Activated CD4-positive, alpha-beta T cell treated with anti-CD3 and anti-CD28 coated beads for 48 hours (primary cell): ENCODE measurements at regions not wholly inside any gene's neighbourhood (a gene's known extent, or its start where the extent isn't known, plus 50 kb on each side); places are given as distances from the start of the nearest gene placed in this dataset.
"Not testable (repeated sequence)": the region's sequence is repeated elsewhere in the genome, so short reads cannot be mapped to it uniquely, and the experiment has no call there.

Experiments used
- DNase-seq: peaks from one replicate; pipeline ENCODE4 v3.0.0-alpha.2; 2020

GRCh38 chr11:129731316-129731715 lies 84.3 kb upstream of the TMEM45B start:
- no peak for DNase-seq

- no peak for DNase-seq
Measured at GRCh38 chr11:129732941-129733340, 82.7 kb upstream of the TMEM45B start.

DNA sequence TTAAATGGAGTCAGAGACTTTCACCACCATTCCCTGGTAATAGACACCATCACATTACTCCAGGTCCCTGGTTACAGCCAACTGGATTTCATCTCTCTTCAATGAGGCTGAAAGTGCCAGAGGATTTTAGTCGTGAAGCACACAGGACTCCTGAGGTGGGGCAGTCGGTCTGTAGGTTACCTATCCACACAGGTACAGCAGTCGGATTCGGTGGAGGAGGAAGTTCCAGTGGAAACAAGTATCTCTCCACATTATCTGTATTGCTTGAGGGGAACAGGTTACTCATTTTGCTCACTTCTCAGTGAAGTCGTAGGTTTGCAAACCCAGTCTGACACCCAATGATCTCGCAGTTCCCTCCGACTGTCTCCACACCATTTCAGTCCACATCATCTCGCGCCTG lies 82.3 kb upstream of the TMEM45B start:
- no peak for DNase-seq

DNA sequence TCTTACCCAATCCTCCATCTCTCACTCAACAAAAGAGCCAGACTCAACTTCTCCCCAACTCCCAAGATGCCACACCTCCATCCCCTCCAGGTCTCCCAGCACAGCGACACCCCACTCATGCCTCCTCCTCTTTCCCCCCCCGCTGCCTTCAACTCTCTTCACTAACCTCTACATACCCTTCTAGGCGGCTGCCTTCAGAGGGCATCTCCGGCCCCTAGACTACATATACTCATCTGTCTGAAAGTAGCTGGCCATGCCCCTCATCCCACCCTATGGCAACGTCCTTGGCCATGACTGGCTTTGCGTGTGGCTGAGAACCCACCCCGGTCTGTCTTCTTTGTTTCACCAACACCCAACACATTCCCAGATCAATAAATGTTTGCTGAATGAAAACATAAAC lies 81.7 kb upstream of the TMEM45B start:
- no peak for DNase-seq

DNA sequence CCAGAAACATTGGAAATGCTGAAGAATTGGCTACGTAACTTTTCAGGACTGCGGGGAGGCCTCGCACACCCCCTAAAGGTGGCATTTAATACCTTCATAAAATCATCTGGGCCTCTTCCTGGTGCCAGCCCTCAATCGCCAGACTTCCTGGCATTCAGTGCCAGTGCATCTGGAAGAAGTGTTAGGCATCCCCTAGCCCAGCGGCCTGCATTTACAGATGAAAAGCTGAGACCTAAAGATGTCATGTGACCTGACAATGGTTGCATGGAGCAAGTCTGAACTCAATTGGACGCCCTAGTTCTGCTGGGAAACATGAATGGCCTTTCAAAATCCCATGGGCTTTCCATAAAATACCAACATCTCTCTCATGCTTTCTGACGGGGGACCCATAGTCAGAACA lies 81.0 kb upstream of the TMEM45B start:
- DNase-seq = no peak

DNA sequence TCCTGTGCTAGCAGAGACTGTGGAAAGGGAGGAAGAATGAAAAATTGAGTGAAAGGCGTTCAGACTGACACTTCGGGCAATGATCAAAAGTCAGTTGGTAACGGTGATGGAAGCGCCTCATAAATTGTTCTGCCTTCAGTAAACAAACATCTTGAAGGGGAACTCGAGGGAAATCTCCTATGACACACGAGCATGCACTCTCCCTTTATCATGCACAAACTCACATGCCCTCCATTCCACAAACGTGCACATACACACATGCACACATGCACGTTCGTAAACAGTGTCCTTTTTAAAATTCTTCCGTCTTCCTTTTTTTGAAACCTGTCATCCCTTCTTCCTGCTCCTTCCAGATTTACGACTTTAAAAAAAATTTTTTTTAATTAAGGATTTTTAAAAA lies 77.8 kb upstream of the TMEM45B start:
- DNase-seq = no peak

GRCh38 chr11:129738242-129738641 lies 77.4 kb upstream of the TMEM45B start:
- no peak for DNase-seq

- no peak for DNase-seq
Measured at GRCh38 chr11:129739339-129739738, 76.3 kb upstream of the TMEM45B start.

DNA sequence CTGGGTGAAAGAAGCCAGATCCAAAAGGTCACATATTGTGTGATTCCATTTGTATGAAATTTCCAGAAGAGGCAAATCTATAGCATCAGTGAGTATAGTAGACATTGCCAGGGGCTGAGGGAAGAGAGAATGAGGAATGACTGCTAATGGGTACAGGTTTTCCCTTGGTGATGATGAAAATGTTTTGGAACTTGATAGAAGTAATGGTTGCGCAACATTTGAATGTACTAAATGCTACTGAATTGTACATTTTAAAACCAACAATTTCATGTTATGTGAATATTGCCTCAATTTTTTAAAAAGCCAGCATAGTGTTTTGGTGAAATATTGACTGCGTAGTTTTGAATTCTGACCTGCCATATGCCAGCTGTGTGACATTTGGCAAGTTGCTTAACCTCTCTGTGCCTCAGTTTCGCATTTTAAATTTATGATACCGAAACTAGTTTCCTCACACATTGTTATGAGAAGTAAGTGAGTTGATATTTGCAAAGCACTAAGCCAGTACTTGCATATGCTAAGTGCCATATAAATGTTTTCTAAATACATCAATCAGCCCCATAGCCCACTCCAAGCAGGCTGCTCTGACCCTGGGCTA lies 75.4 kb upstream of the TMEM45B start:
- DNase-seq = no peak

DNA sequence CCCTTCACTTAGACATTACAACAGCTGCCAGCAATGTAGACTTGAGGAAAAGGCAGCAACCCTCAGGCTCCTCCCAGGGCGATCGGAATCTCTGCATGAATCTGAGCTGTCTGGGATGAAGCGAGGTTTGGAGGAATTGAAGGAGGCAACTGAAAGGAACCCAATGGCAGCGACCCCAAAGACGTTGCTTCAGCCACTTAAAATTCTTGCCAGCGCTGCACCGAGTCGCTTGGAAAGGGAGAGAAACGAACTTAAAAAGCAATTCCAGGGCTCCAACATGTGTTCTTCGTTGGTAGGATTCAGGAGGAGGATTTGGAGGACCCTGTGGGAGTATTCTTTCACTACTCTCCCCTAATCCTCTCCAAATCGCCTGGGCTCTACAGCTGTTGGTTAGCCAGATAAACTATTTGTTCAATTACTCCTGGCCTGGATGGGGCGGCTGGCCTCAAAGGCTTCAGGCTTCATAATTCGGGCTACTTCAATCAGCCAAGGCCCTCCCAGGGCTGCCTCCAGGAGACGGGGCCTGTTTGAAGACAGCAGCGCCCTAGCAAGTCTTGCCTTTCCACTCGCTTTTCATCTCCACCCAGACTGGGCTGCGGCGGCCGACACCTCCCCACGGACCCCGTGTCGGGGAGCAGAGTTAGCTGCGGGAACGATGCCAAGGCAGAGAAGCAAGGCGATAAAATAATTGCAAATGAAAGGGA lies 72.4 kb upstream of the TMEM45B start:
- no peak for DNase-seq

DNA sequence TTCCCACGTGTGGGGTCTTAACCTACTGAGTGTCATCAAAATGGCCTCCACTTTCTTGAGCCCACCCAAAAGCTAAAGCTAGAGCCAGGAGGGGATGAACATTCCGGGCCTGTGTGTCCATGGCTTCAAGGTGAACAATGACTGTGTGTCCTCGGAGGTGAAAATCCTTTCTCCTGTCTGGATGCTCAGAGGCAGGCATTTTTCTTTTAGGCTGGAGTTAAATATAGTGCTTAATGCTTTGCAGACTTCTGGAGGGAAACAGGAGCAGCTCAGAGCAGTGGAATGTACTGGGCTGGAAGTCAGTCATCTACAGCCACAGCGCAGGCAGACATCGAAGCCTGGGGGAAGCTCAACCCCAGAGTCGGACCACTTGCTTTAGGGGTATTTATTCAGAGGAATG lies 68.6 kb upstream of the TMEM45B start:
- DNase-seq = no peak

- DNase-seq = no peak
Measured at GRCh38 chr11:129749141-129749540, 66.5 kb upstream of the TMEM45B start.

GRCh38 chr11:129750343-129751292 lies 65.0 kb upstream of the TMEM45B start:
- DNase-seq = peak; percentile 83

GRCh38 chr11:129751511-129751910 lies 64.1 kb upstream of the TMEM45B start:
- DNase-seq = no peak

DNA sequence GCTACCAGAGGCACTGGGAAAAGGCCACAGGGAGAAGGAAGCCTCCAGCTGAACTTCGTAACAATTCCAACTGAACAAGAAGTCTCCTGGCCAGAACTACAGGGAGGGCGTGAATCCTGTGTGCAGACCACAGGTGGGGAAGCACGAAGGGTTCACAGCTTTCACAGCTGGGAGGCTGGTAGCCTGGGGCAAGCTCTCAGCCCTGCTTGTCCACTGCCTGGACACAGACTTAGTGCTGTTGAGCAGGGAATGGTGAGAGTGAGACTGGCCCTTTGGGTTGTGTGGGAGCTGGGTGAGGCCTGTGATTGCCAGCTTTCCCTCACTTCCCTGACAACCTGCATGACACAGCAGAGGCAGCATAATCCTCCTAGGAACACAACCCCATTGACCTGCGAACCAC lies 52.1 kb upstream of the TMEM45B start:
- DNase-seq = not testable (repeated sequence)

DNA sequence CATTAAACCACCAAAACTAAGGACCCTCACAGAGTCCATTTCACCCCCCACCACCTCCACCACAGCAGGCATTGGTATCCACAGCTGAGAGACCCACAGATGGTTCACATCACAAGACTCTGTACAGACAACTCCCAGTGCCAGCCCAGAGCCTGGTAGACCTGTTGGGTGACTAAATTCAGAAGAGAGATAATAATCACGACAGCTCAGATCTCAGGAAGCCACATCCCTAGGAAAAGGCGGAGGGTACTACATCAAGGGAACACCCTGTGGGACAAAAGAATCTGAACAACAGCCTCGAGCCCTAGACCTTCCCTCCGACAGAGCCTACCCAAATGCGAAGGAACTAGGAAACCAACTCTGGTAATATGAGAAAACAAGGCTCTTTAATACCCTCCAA lies 51.4 kb upstream of the TMEM45B start:
- not testable (repeated sequence) for DNase-seq
